Neuronal stem cell (in vitro differentiated cells): ENCODE measurements at regions not wholly inside any gene's neighbourhood (a gene's known extent, or its start where the extent isn't known, plus 50 kb on each side); places are given as distances from the start of the nearest gene placed in this dataset.

Experiments
- DNase-seq: peaks from one replicate; pipeline ENCODE4 v3.0.0-alpha.2; 2013; ENCODE audit warnings: low spot score
- H2AFZ ChIP-seq: one replicate; pipeline ENCODE4 v1.6.1; 2013; ENCODE audit warnings: mild to moderate bottlenecking, low read length, inconsistent platforms
- H2AK5ac ChIP-seq: 2 replicates; pipeline ENCODE4 v1.6.1; 2013; ENCODE audit warnings: low read depth, mild to moderate bottlenecking, inconsistent platforms, low read length, moderate library complexity, mixed read lengths
- H2BK120ac ChIP-seq: 2 replicates; pipeline ENCODE4 v1.6.1; 2013; ENCODE audit warnings: low read depth, mild to moderate bottlenecking, inconsistent platforms, low read length, moderate library complexity, mixed read lengths
- H2BK12ac ChIP-seq: one replicate; pipeline ENCODE4 v1.6.1; 2013; ENCODE audit warnings: low read length, inconsistent platforms
- H2BK15ac ChIP-seq: 2 replicates; pipeline ENCODE4 v1.6.1; 2013; ENCODE audit warnings: mild to moderate bottlenecking, low read length, inconsistent platforms, mixed read lengths
- H2BK5ac ChIP-seq: one replicate; pipeline ENCODE4 v1.6.1; 2013; ENCODE audit warnings: inconsistent platforms, mild to moderate bottlenecking, low read length, moderate library complexity
- H3K14ac ChIP-seq: one replicate; pipeline ENCODE4 v1.6.1; 2013; ENCODE audit warnings: low read length, inconsistent platforms
- H3K18ac ChIP-seq: 2 replicates; pipeline ENCODE4 v1.6.1; 2013; ENCODE audit warnings: low read length, inconsistent platforms
- H3K23ac ChIP-seq: 2 replicates; pipeline ENCODE4 v1.6.1; 2013; ENCODE audit warnings: low read depth, mild to moderate bottlenecking, mixed read lengths, low read length, inconsistent platforms; ENCODE audit not compliant: poor library complexity
- H3K27ac ChIP-seq: replicated peaks from 3 replicates; pipeline ENCODE4 v1.5.1; 2013; ENCODE audit warnings: low read length, inconsistent platforms
- H3K27me3 ChIP-seq, 3 experiments: 2 replicates each; pipeline ENCODE4 v1.6.1; 2013; ENCODE audit warnings: low read length in 3 of 3, mild to moderate bottlenecking in 2 of 3, inconsistent platforms in 1 of 3, low read depth in 1 of 3, mixed read lengths in 1 of 3, moderate library complexity in 1 of 3; ENCODE audit not compliant: control insufficient read depth in 3 of 3, insufficient read depth in 3 of 3
- H3K36me3 ChIP-seq, 2 donors: replicated peaks in 1 of 2; 2 replicates each; pipeline ENCODE4 v1.6.1; 2013; ENCODE audit warnings: low read length in 2 of 2; ENCODE audit not compliant: control insufficient read depth in 2 of 2, insufficient read depth in 2 of 2
- H3K4ac ChIP-seq: 2 replicates; pipeline ENCODE4 v1.6.1; 2013; ENCODE audit warnings: inconsistent platforms, mild to moderate bottlenecking, low read length, moderate library complexity
- H3K4me1 ChIP-seq, 2 donors: 1 replicate in 1 of 2; 2 replicates in 1 of 2; pipeline ENCODE4 v1.6.1; 2013; ENCODE audit warnings: low read length in 2 of 2, low read depth in 1 of 2; ENCODE audit not compliant: control insufficient read depth in 2 of 2, insufficient read depth in 1 of 2
- H3K4me2 ChIP-seq: one replicate; pipeline ENCODE4 v1.6.1; 2013; ENCODE audit warnings: mild to moderate bottlenecking, low read length, inconsistent platforms; ENCODE audit not compliant: insufficient read depth, poor library complexity, severe bottlenecking
- H3K4me3 ChIP-seq, 2 donors: 2 replicates each; pipeline ENCODE4 v1.5.1; 2013; ENCODE audit warnings: low read length in 2 of 2, mild to moderate bottlenecking in 2 of 2, inconsistent platforms in 1 of 2, moderate library complexity in 1 of 2
- H3K79me1 ChIP-seq: one replicate; pipeline ENCODE4 v1.6.1; 2013; ENCODE audit warnings: low read depth, mild to moderate bottlenecking, inconsistent platforms, low read length, moderate library complexity
- H3K9ac ChIP-seq: one replicate; pipeline ENCODE4 v1.6.1; 2013; ENCODE audit warnings: mild to moderate bottlenecking, low read depth, low read length, inconsistent platforms; ENCODE audit not compliant: poor library complexity
- H3K9me3 ChIP-seq, 2 donors: replicated peaks in 1 of 2; 2 replicates each; pipeline versions ENCODE3 to v1.6.1; 2013; ENCODE audit warnings: low read length in 2 of 2, mild to moderate bottlenecking in 2 of 2, inconsistent platforms in 1 of 2, low read depth in 1 of 2, mixed read lengths in 1 of 2, moderate library complexity in 1 of 2; ENCODE audit not compliant: control insufficient read depth in 2 of 2, insufficient read depth in 1 of 2
- H4K8ac ChIP-seq: one replicate; pipeline ENCODE4 v1.6.1; 2013; ENCODE audit warnings: low read depth, mild to moderate bottlenecking, inconsistent platforms, low read length, moderate library complexity
- H4K91ac ChIP-seq: one replicate; pipeline ENCODE4 v1.6.1; 2013; ENCODE audit warnings: low read length, low read depth, mild to moderate bottlenecking, inconsistent platforms; ENCODE audit not compliant: poor library complexity
- WGBS, 2 donors: extraction: QIAGEN DNeasy Blood & Tissue Kit; methylation state at CpG; one replicate each; pipeline ENCODE4 v1.1.7; 2013; ENCODE audit warnings: missing lambda C conversion rate in 2 of 2, mixed read lengths in 1 of 2; ENCODE audit not compliant: insufficient read length in 2 of 2, insufficient replicate concordance in 1 of 2; ENCODE audit errors: extremely low coverage in 2 of 2; 5-methylcytosine and 5-hydroxymethylcytosine counted together

DNA sequence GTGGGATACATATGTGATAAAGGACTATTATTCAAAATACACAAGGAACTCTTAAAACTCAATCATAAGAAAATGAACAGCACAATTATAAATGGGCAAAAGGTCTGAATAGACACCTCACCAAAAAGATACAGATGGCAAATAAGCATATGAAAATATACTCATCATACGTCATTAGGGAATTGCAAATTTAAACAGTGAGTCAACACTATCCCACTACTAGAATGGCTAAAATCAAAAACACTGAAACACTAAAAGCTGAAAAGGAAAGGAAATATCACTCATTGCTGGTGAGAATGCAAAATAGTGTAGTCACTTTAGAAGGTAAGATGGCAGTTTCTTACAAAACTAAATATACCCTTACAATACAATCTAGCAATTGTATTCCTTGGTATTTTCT is 597.0 kb upstream of the PABPC4L start:
- Histone ChIP-seq H2AFZ (no peak overlapping the region), H3K14ac (no peak overlapping the region)

GRCh38 chr4:134787315-134787714 is 585.7 kb upstream of the PABPC4L start:
- no CpG with 5 or more reads among the region's 1 CpG for WGBS, 2 donors
- H3K9me3 ChIP-seq: peaks cover 0 to 3% of the 10 kb centered on the region in 2 donors
- no peak overlapping the region for H3K14ac ChIP-seq
- H3K27ac ChIP-seq: no peak overlapping the region
- H2AK5ac ChIP-seq: no peak overlapping the region
- H3K4me2 ChIP-seq: no peak overlapping the region
- no peak for DNase-seq
- no peaks in the 10 kb centered on the region for H3K4me1 ChIP-seq
- H3K36me3 ChIP-seq: no peaks in the 10 kb centered on the region
- no peak overlapping the region for H4K8ac ChIP-seq
- H3K4me3 ChIP-seq: no peak overlapping the region
- no peak overlapping the region for H2BK15ac ChIP-seq
- no peak overlapping the region for H3K23ac ChIP-seq
- H2BK5ac ChIP-seq: no peak overlapping the region
- H2BK120ac ChIP-seq: no peak overlapping the region
- H3K79me1 ChIP-seq: no peaks in the 10 kb centered on the region
- no peak overlapping the region for H3K4ac ChIP-seq
- no peak overlapping the region for H2AFZ ChIP-seq
- H3K27me3 ChIP-seq: no peaks in the 10 kb centered on the region
- no peak overlapping the region for H3K9ac ChIP-seq
- H3K18ac ChIP-seq: no peak overlapping the region
- H4K91ac ChIP-seq: no peak overlapping the region
- H2BK12ac ChIP-seq: no peak overlapping the region

More for the DNA sequence above, 597.0 kb upstream of the PABPC4L start:
- Histone ChIP-seq H3K27me3 (no peaks in the 10 kb centered on the region), H3K4me1 (no peaks in the 10 kb centered on the region), H3K27ac (no peak overlapping the region), H2BK120ac (no peak overlapping the region), H2AK5ac (no peak overlapping the region), H2BK12ac (no peak overlapping the region), H2BK5ac (no peak overlapping the region), H3K23ac (no peak overlapping the region), H4K91ac (no peak overlapping the region), H3K4me3 (no peak overlapping the region), H3K4ac (no peak overlapping the region), H3K36me3 (no peaks in the 10 kb centered on the region), H3K18ac (no peak overlapping the region), H3K9me3 (no peaks in the 10 kb centered on the region), H3K9ac (no peak overlapping the region), H3K4me2 (no peak overlapping the region), H2BK15ac (no peak overlapping the region), H4K8ac (no peak overlapping the region), H3K79me1 (no peaks in the 10 kb centered on the region)
- whole genome bisulfite sequencing, 2 donors: no CpG with 5 or more reads among the region's 1 CpG
- DNase-seq: no peak

DNA sequence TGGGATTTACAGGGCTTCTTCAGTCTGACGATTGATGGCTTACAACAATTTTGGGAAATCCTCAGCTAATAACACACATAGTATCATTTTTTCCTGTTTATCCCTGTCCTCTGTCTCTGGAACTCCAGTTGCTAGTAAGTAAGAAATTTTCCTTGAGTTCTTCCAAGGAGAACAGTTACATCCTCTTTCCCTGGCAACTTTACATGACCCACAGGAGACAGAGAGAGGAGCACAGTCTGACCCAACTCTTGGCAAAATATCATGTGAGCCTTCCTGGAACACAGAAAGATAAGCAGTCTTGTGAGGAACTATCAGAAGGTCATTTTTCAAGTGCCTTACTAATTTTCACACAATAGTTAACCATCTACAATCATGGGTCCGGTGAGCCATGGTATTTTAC is 578.7 kb upstream of the PABPC4L start:
- Histone ChIP-seq H3K18ac (no peak overlapping the region), H4K8ac (no peak overlapping the region), H4K91ac (no peak overlapping the region), H2AK5ac (no peak overlapping the region), H2AFZ (no peak overlapping the region), H3K4me1 (no peaks in the 10 kb centered on the region), H2BK5ac (no peak overlapping the region), H3K4me2 (no peak overlapping the region), H3K9ac (no peak overlapping the region), H3K14ac (no peak overlapping the region), H3K27me3 (no peaks in the 10 kb centered on the region), H3K79me1 (no peaks in the 10 kb centered on the region), H3K9me3 (no peaks in the 10 kb centered on the region), H2BK15ac (no peak overlapping the region), H3K36me3 (no peaks in the 10 kb centered on the region), H2BK12ac (no peak overlapping the region), H2BK120ac (no peak overlapping the region), H3K23ac (no peak overlapping the region), H3K4me3 (no peak overlapping the region), H3K4ac (no peak overlapping the region), H3K27ac (no peak overlapping the region)
- DNase-seq: no peak
- no CpG with 5 or more reads among the region's 2 CpGs for WGBS, 2 donors

- Histone ChIP-seq H3K9ac (no peak overlapping the region), H3K27ac (no peak overlapping the region), H3K27me3 (no peaks in the 10 kb centered on the region), H4K8ac (no peak overlapping the region), H3K4me2 (no peak overlapping the region), H3K4me1 (no peaks in the 10 kb centered on the region), H3K14ac (no peak overlapping the region), H3K79me1 (peaks cover 2% of the 10 kb centered on the region), H3K36me3 (no peaks in the 10 kb centered on the region), H3K18ac (no peak overlapping the region), H2BK5ac (no peak overlapping the region), H4K91ac (no peak overlapping the region), H2BK12ac (no peak overlapping the region), H2BK15ac (no peak overlapping the region), H3K4me3 (no peak overlapping the region), H2BK120ac (no peak overlapping the region), H2AFZ (no peak overlapping the region), H3K9me3 (no peaks in the 10 kb centered on the region), H3K4ac (no peak overlapping the region), H3K23ac (no peak overlapping the region), H2AK5ac (no peak overlapping the region)
- WGBS, 2 donors: no CpG with 5 or more reads among the region's 2 CpGs
- no peak for DNase-seq
Observed at GRCh38 chr4:134777606-134778005, 576.0 kb upstream of the PABPC4L start.
